ENCODE measurements at regions not wholly inside any gene's neighbourhood (a gene's known extent, or its start where the extent isn't known, plus 50 kb on each side); places are given as distances from the start of the nearest gene placed in this dataset.

GRCh38 chr1:14253676-14254075 is 344.8 kb upstream of the KAZN start:
- Histone ChIP-seq H3K36me3 (ENCODE audit: control insufficient read depth in 2 of 2, extremely low read depth in 1 of 2, insufficient read depth in 1 of 2, low read length in 1 of 2) (no peaks in the 10 kb centered on the region), H3K4me3 (ENCODE audit: control insufficient read depth in 1 of 2, extremely low read depth in 1 of 2, low read length in 1 of 2) (no peak overlapping the region), H3K27me3 (replicated peaks in 1 of 2; ENCODE audit: control insufficient read depth in 2 of 2, extremely low read depth in 1 of 2, insufficient read depth in 2 of 2, low read length in 1 of 2) (no peaks in the 10 kb centered on the region), H3K4me1 (ENCODE audit: control insufficient read depth in 1 of 2, extremely low read depth in 1 of 2, insufficient read depth in 2 of 2, low read length in 2 of 2) (no peaks in the 10 kb centered on the region), H3K27ac (ENCODE audit: low read length) (no peak overlapping the region), H3K9me3 (no peaks in the 10 kb centered on the region)
- Mint-ChIP-seq H3K27ac (no peak overlapping the region), H3K27me3 (peaks cover 0 to under 1% of the 10 kb centered on the region in 2 donors), H3K36me3 (no peaks in the 10 kb centered on the region), H3K4me1 (no peaks in the 10 kb centered on the region), H3K4me3 (no peak overlapping the region), H3K9me3 (peaks cover 0 to 2% (median 0%) of the 10 kb centered on the region in 3 donors)
- DNase-seq: no peak
- ATAC-seq (replicated peaks in 1 of 4): no peak
- CTCF ChIA-PET: no interaction called here
- POLR2A ChIA-PET: no interaction called here
- 100% methylated on average over 1 of the region's 7 CpGs for WGBS (ENCODE audit: insufficient coverage)

- Mint-ChIP-seq H3K9me3 (peaks cover 0 to 2% (median 0%) of the 10 kb centered on the region in 3 donors), H3K4me3 (no peak overlapping the region), H3K36me3 (no peaks in the 10 kb centered on the region), H3K4me1 (no peaks in the 10 kb centered on the region), H3K27me3 (peaks cover 0 to 2% of the 10 kb centered on the region in 2 donors), H3K27ac (no peak overlapping the region)
- CTCF ChIA-PET: no interaction called here
- no peak overlapping the region for H3K4me3 ChIP-seq (ENCODE audit: control insufficient read depth in 1 of 2, extremely low read depth in 1 of 2, low read length in 1 of 2)
- WGBS (ENCODE audit: insufficient coverage): 67% methylated on average over 1 of the region's 6 CpGs
- no peaks in the 10 kb centered on the region for H3K4me1 ChIP-seq (ENCODE audit: control insufficient read depth in 1 of 2, extremely low read depth in 1 of 2, insufficient read depth in 2 of 2, low read length in 2 of 2)
- H3K36me3 ChIP-seq (ENCODE audit: control insufficient read depth in 2 of 2, extremely low read depth in 1 of 2, insufficient read depth in 1 of 2, low read length in 1 of 2): no peaks in the 10 kb centered on the region
- ATAC-seq (replicated peaks in 1 of 4): no peak
- H3K9me3 ChIP-seq: no peaks in the 10 kb centered on the region
- H3K27ac ChIP-seq (ENCODE audit: low read length): no peak overlapping the region
- POLR2A ChIA-PET: no interaction called here
- H3K27me3 ChIP-seq (replicated peaks in 1 of 2; ENCODE audit: control insufficient read depth in 2 of 2, extremely low read depth in 1 of 2, insufficient read depth in 2 of 2, low read length in 1 of 2): peaks cover 0 to under 1% of the 10 kb centered on the region in 2 experiments
- DNase-seq: no peak
Observed at GRCh38 chr1:14254251-14254650, 344.2 kb upstream of the KAZN start.

GRCh38 chr1:14255233-14255632 is 343.3 kb upstream of the KAZN start:
- ATAC-seq (replicated peaks in 1 of 4): no peak
- Mint-ChIP-seq H3K36me3 (no peaks in the 10 kb centered on the region), H3K4me1 (no peaks in the 10 kb centered on the region), H3K27me3 (peaks cover 0 to 2% of the 10 kb centered on the region in 2 donors), H3K4me3 (no peak overlapping the region), H3K9me3 (peaks cover 0 to 2% (median 0%) of the 10 kb centered on the region in 3 donors), H3K27ac (no peak overlapping the region)
- WGBS (ENCODE audit: insufficient coverage): no CpG with 5 or more reads among the region's 3 CpGs
- ChIA-PET CTCF (no interaction called here), POLR2A (no interaction called here)
- DNase-seq: no peak
- Histone ChIP-seq H3K4me1 (ENCODE audit: control insufficient read depth in 1 of 2, extremely low read depth in 1 of 2, insufficient read depth in 2 of 2, low read length in 2 of 2) (no peaks in the 10 kb centered on the region), H3K36me3 (ENCODE audit: control insufficient read depth in 2 of 2, extremely low read depth in 1 of 2, insufficient read depth in 1 of 2, low read length in 1 of 2) (no peaks in the 10 kb centered on the region), H3K4me3 (ENCODE audit: control insufficient read depth in 1 of 2, extremely low read depth in 1 of 2, low read length in 1 of 2) (no peak overlapping the region), H3K27ac (ENCODE audit: low read length) (no peak overlapping the region), H3K27me3 (replicated peaks in 1 of 2; ENCODE audit: control insufficient read depth in 2 of 2, extremely low read depth in 1 of 2, insufficient read depth in 2 of 2, low read length in 1 of 2) (peaks cover 0 to 5% of the 10 kb centered on the region in 2 experiments), H3K9me3 (no peaks in the 10 kb centered on the region)

GRCh38 chr1:14255711-14256110 is 342.8 kb upstream of the KAZN start:
- H3K27ac Mint-ChIP-seq: no peak overlapping the region
- H3K4me3 Mint-ChIP-seq: no peak overlapping the region
- peaks cover 0 to 2% (median 0%) of the 10 kb centered on the region in 3 donors for H3K9me3 Mint-ChIP-seq
- ATAC-seq (replicated peaks in 1 of 4): no peak
- Histone ChIP-seq H3K4me3 (ENCODE audit: control insufficient read depth in 1 of 2, extremely low read depth in 1 of 2, low read length in 1 of 2) (no peak overlapping the region), H3K27me3 (replicated peaks in 1 of 2; ENCODE audit: control insufficient read depth in 2 of 2, extremely low read depth in 1 of 2, insufficient read depth in 2 of 2, low read length in 1 of 2) (peaks cover 0 to 9% of the 10 kb centered on the region in 2 experiments), H3K4me1 (ENCODE audit: control insufficient read depth in 1 of 2, extremely low read depth in 1 of 2, insufficient read depth in 2 of 2, low read length in 2 of 2) (no peaks in the 10 kb centered on the region), H3K36me3 (ENCODE audit: control insufficient read depth in 2 of 2, extremely low read depth in 1 of 2, insufficient read depth in 1 of 2, low read length in 1 of 2) (no peaks in the 10 kb centered on the region), H3K27ac (ENCODE audit: low read length) (no peak overlapping the region), H3K9me3 (no peaks in the 10 kb centered on the region)
- no CpG with 5 or more reads among the region's 2 CpGs for WGBS (ENCODE audit: insufficient coverage)
- no peaks in the 10 kb centered on the region for H3K4me1 Mint-ChIP-seq
- ChIA-PET POLR2A (no interaction called here), CTCF (no interaction called here)
- H3K27me3 Mint-ChIP-seq: peaks cover 0 to 2% of the 10 kb centered on the region in 2 donors
- no peaks in the 10 kb centered on the region for H3K36me3 Mint-ChIP-seq
- no peak for DNase-seq

- peaks cover 2 to 13% of the 10 kb centered on the region in 2 donors for H3K27me3 Mint-ChIP-seq
- 84% methylated on average over 7 of the region's 13 CpGs for WGBS (ENCODE audit: insufficient coverage)
- Histone ChIP-seq H3K4me1 (ENCODE audit: control insufficient read depth in 1 of 2, extremely low read depth in 1 of 2, insufficient read depth in 2 of 2, low read length in 2 of 2) (no peaks in the 10 kb centered on the region), H3K36me3 (ENCODE audit: control insufficient read depth in 2 of 2, extremely low read depth in 1 of 2, insufficient read depth in 1 of 2, low read length in 1 of 2) (no peaks in the 10 kb centered on the region), H3K4me3 (ENCODE audit: control insufficient read depth in 1 of 2, extremely low read depth in 1 of 2, low read length in 1 of 2) (no peak overlapping the region), H3K27ac (ENCODE audit: low read length) (no peak overlapping the region), H3K27me3 (replicated peaks in 1 of 2; ENCODE audit: control insufficient read depth in 2 of 2, extremely low read depth in 1 of 2, insufficient read depth in 2 of 2, low read length in 1 of 2) (peaks cover 0 to 9% of the 10 kb centered on the region in 2 experiments), H3K9me3 (no peaks in the 10 kb centered on the region)
- H3K9me3 Mint-ChIP-seq: peaks cover 0 to 2% (median 0%) of the 10 kb centered on the region in 3 donors
- DNase-seq (no peak), ATAC-seq (replicated peaks in 1 of 4) (no peak)
- H3K4me3 Mint-ChIP-seq: no peak overlapping the region
- CTCF ChIA-PET: no interaction called here
- H3K27ac Mint-ChIP-seq: no peak overlapping the region
- H3K4me1 Mint-ChIP-seq: no peaks in the 10 kb centered on the region
- POLR2A ChIA-PET: no interaction called here
- H3K36me3 Mint-ChIP-seq: no peaks in the 10 kb centered on the region
Observed at GRCh38 chr1:14259191-14259757, 339.2 kb upstream of the KAZN start.

GRCh38 chr1:14260480-14260879 is 338.0 kb upstream of the KAZN start:
- Mint-ChIP-seq H3K9me3 (peaks cover 0 to 2% (median 0%) of the 10 kb centered on the region in 3 donors), H3K4me1 (no peaks in the 10 kb centered on the region), H3K4me3 (no peak overlapping the region), H3K27ac (no peak overlapping the region), H3K27me3 (peaks cover 2 to 17% of the 10 kb centered on the region in 2 donors), H3K36me3 (no peaks in the 10 kb centered on the region)
- peaks cover 0 to 9% of the 10 kb centered on the region in 2 experiments for H3K27me3 ChIP-seq (replicated peaks in 1 of 2; ENCODE audit: control insufficient read depth in 2 of 2, extremely low read depth in 1 of 2, insufficient read depth in 2 of 2, low read length in 1 of 2)
- H3K4me3 ChIP-seq (ENCODE audit: control insufficient read depth in 1 of 2, extremely low read depth in 1 of 2, low read length in 1 of 2): no peak overlapping the region
- ATAC-seq (replicated peaks in 1 of 4) (no peak), DNase-seq (no peak)
- no peaks in the 10 kb centered on the region for H3K36me3 ChIP-seq (ENCODE audit: control insufficient read depth in 2 of 2, extremely low read depth in 1 of 2, insufficient read depth in 1 of 2, low read length in 1 of 2)
- ChIA-PET CTCF (no interaction called here), POLR2A (no interaction called here)
- no peaks in the 10 kb centered on the region for H3K4me1 ChIP-seq (ENCODE audit: control insufficient read depth in 1 of 2, extremely low read depth in 1 of 2, insufficient read depth in 2 of 2, low read length in 2 of 2)
- H3K27ac ChIP-seq (ENCODE audit: low read length): no peak overlapping the region
- no peaks in the 10 kb centered on the region for H3K9me3 ChIP-seq
- WGBS (ENCODE audit: insufficient coverage): 84% methylated on average over 4 of the region's 8 CpGs

- no peaks in the 10 kb centered on the region for H3K36me3 Mint-ChIP-seq
- no peak for ATAC-seq (replicated peaks in 1 of 4)
- WGBS (ENCODE audit: insufficient coverage): 58% methylated on average over 4 of the region's 11 CpGs
- no peaks in the 10 kb centered on the region for H3K9me3 ChIP-seq
- DNase-seq: no peak
- CTCF ChIA-PET: no interaction called here
- H3K27me3 ChIP-seq (replicated peaks in 1 of 2; ENCODE audit: control insufficient read depth in 2 of 2, extremely low read depth in 1 of 2, insufficient read depth in 2 of 2, low read length in 1 of 2): peaks cover 0 to 9% of the 10 kb centered on the region in 2 experiments
- POLR2A ChIA-PET: no interaction called here
- H3K4me1 Mint-ChIP-seq: no peaks in the 10 kb centered on the region
- H3K27me3 Mint-ChIP-seq: peaks cover 5 to 17% of the 10 kb centered on the region in 2 donors
- no peaks in the 10 kb centered on the region for H3K4me1 ChIP-seq (ENCODE audit: control insufficient read depth in 1 of 2, extremely low read depth in 1 of 2, insufficient read depth in 2 of 2, low read length in 2 of 2)
- H3K27ac Mint-ChIP-seq: no peak overlapping the region
- no peaks in the 10 kb centered on the region for H3K9me3 Mint-ChIP-seq
- H3K27ac ChIP-seq (ENCODE audit: low read length): no peak overlapping the region
- H3K4me3 ChIP-seq (ENCODE audit: control insufficient read depth in 1 of 2, extremely low read depth in 1 of 2, low read length in 1 of 2): no peak overlapping the region
- no peaks in the 10 kb centered on the region for H3K36me3 ChIP-seq (ENCODE audit: control insufficient read depth in 2 of 2, extremely low read depth in 1 of 2, insufficient read depth in 1 of 2, low read length in 1 of 2)
- H3K4me3 Mint-ChIP-seq: no peak overlapping the region
Observed at GRCh38 chr1:14261395-14261794, 337.1 kb upstream of the KAZN start.

Data from T-cell (primary cell).